ENCODE measurements at regions not wholly inside any gene's neighbourhood (a gene's known extent, or its start where the extent isn't known, plus 50 kb on each side); places are given as distances from the start of the nearest gene placed in this dataset.

- TF ChIP-seq RAD21 (IDR thresholded peaks at IDR 0.05; ENCODE audit: low read length) = no peak
- no peak for TF ChIP-seq FOS (IDR thresholded peaks at IDR 0.05; ENCODE audit: low read depth, low read length)
- no peak for TF ChIP-seq CHD1 (IDR thresholded peaks at IDR 0.05; ENCODE audit: low read depth, low read length)
- TF ChIP-seq SMC3 (IDR thresholded peaks at IDR 0.05; ENCODE audit: low read depth, low read length) = no peak
- no peak for TF ChIP-seq NFE2L2 (IDR thresholded peaks at IDR 0.05; ENCODE audit: low read depth, low read length)
- no peak for TF ChIP-seq ELK1 (IDR thresholded peaks at IDR 0.05; ENCODE audit: borderline replicate concordance, low read depth, low read length)
- no peak for TF ChIP-seq RCOR1 (IDR thresholded peaks at IDR 0.05; ENCODE audit: insufficient replicate concordance, low read length)
- no peak for TF ChIP-seq USF2 (IDR thresholded peaks at IDR 0.05; ENCODE audit: low read depth, low read length)
- TF ChIP-seq BHLHE40 (IDR thresholded peaks at IDR 0.05; ENCODE audit: low read depth, low read length) = no peak
- no peak for TF ChIP-seq MXI1 (IDR thresholded peaks at IDR 0.05; ENCODE audit: borderline replicate concordance, low read depth, low read length)
- no peak for TF ChIP-seq POLR2A (IDR thresholded peaks at IDR 0.05; ENCODE audit: low read depth, low read length)
- TF ChIP-seq MAFK (IDR thresholded peaks at IDR 0.05; ENCODE audit: low read depth, low read length) = no peak
- TF ChIP-seq CEBPB (IDR thresholded peaks at IDR 0.05; ENCODE audit: low read depth, low read length) = no peak
- no peak for TF ChIP-seq RFX5 (IDR thresholded peaks at IDR 0.05; ENCODE audit: low read depth, low read length)
- TF ChIP-seq CTCF (conservative IDR thresholded peaks at IDR 0.05; ENCODE audit: low read depth, low read length) = no peak
- TF ChIP-seq MAZ (IDR thresholded peaks at IDR 0.05; ENCODE audit: borderline replicate concordance, low read depth, low read length) = no peak
- Histone ChIP-seq H2BK20ac (ENCODE audit: low read depth, low read length) (no peak overlapping the region), H2BK15ac (ENCODE audit: low read depth, low read length) (no peak overlapping the region), H2AK9ac (replicated peaks; ENCODE audit: low read depth, low read length, poor library complexity) (no peak overlapping the region), H4K20me1 (ENCODE audit: insufficient read depth, low read length) (no peaks in the 10 kb centered on the region), H2BK5ac (ENCODE audit: low read depth, low read length, poor library complexity, severe bottlenecking) (no peak overlapping the region), H3K27ac (ENCODE audit: insufficient read depth, low read length) (no peak overlapping the region), H4K8ac (ENCODE audit: low read depth in 2 of 2, low read length in 2 of 2) (no peak overlapping the region), H3K4me2 (ENCODE audit: low read depth, low read length) (no peak overlapping the region), H2BK120ac (ENCODE audit: low read depth, low read length) (no peak overlapping the region), H3K18ac (ENCODE audit: low read depth, low read length) (no peak overlapping the region), H3K9me1 (ENCODE audit: insufficient read depth, low read length) (no peaks in the 10 kb centered on the region), H3K36me3 (ENCODE audit: control insufficient read depth, insufficient read depth, low read length) (no peaks in the 10 kb centered on the region), H4K91ac (ENCODE audit: insufficient read depth, low read depth, low read length) (no peak overlapping the region), H3K79me1 (ENCODE audit: low read depth in 1 of 2, low read length in 2 of 2) (no peaks in the 10 kb centered on the region), H3K9ac (ENCODE audit: low read depth, low read length) (no peak overlapping the region), H3K4ac (ENCODE audit: low read depth, low read length) (no peak overlapping the region), H3K56ac (ENCODE audit: extremely low read depth, insufficient read depth, low read length) (no peak overlapping the region), H2AFZ (replicated peaks; ENCODE audit: low read length, poor library complexity) (no peak overlapping the region), H3K23ac (ENCODE audit: low read depth, low read length) (no peak overlapping the region), H3K27me3 (ENCODE audit: control insufficient read depth, insufficient read depth, low read length) (no peaks in the 10 kb centered on the region), H3K4me3 (ENCODE audit: insufficient read depth, low read depth, low read length) (no peak overlapping the region), H3K9me3 (ENCODE audit: control insufficient read depth, insufficient read depth, low read length) (peaks cover 8% of the 10 kb centered on the region; the same call in 1 of the 2 replicates), H4K5ac (ENCODE audit: low read depth, low read length) (no peak overlapping the region), H3K14ac (replicated peaks; ENCODE audit: low read depth, low read length) (no peak overlapping the region), H2AK5ac (ENCODE audit: low read depth, low read length) (no peak overlapping the region), H3K4me1 (ENCODE audit: control insufficient read depth, insufficient read depth, low read length) (no peaks in the 10 kb centered on the region)
- ChIA-PET CTCF (no interaction called here), POLR2A (ENCODE audit: unreplicated experiment) (no interaction called here)
- BruUV-seq (replicated peaks) = no TSS peak
- no peak for DNase-seq
- no peak for ATAC-seq (ENCODE audit: low read depth)
- dilution Hi-C loops (cut with HindIII; ENCODE audit: low sequenced_read_pairs, unreplicated experiment) (no loop called here), in situ Hi-C loops (cut with MboI; ENCODE audit: low sequenced_read_pairs) (no loop called here), intact Hi-C loops (cut with micrococcal nuclease) (no loop called here)
- WGBS, 2 experiments (ENCODE audit: extremely low coverage in 2 of 2, insufficient read length in 1 of 2) = no CpG with 5 or more reads among the region's 6 CpGs
Measured at GRCh38 chr7:152931633-152932032, 172.1 kb downstream of the ACTR3B start.
